T-cell (primary cell): ENCODE measurements at regions not wholly inside any gene's neighbourhood (a gene's known extent, or its start where the extent isn't known, plus 50 kb on each side); places are given as distances from the start of the nearest gene placed in this dataset.

ENCODE experiments used
- ATAC-seq, 4 experiments: fragments of 200-7000 bp in 3 of 4; fragments of 150-1000 bp in 1 of 4; cut with Tn5 transposase; replicated peaks in 1 of 4; 1 replicate in 3 of 4; 2 replicates in 1 of 4; pipeline ENCODE4 v1.10.0; 2021; ENCODE audit warnings: moderate library complexity in 3 of 4, mild to moderate bottlenecking in 2 of 4, moderate number of reproducible peaks in 1 of 4
- CTCF ChIA-PET, 2 donors: fragments of 300-600 bp; sonication (Branson Sonifier 250); formaldehyde crosslinking; loops; one replicate each; lab custom pipeline; 2022; ENCODE audit warnings: antibody characterized with exemption in 2 of 2; lab: Charles Lee
- POLR2A ChIA-PET, 2 donors: fragments of 300-600 bp; sonication (Branson Sonifier 250); formaldehyde crosslinking; loops; one replicate each; lab custom pipeline; 2022; ENCODE audit warnings: antibody characterized with exemption in 2 of 2; lab: Charles Lee
- DNase-seq, 35 experiments: peaks; one replicate each; pipeline versions ENCODE4 v3.0.0 to v3.0.0-alpha.2; 2013 to 2023
- H3K27ac ChIP-seq: one replicate; pipeline ENCODE4 v1.5.1; 2013; ENCODE audit warnings: low read length
- H3K27me3 ChIP-seq, 2 experiments: replicated peaks in 1 of 2; 1 replicate in 1 of 2; 2 replicates in 1 of 2; pipeline versions ENCODE4 v1.6.1 to v1.7.0; 2013; ENCODE audit warnings: low read length in 1 of 2, mixed read lengths in 1 of 2; ENCODE audit not compliant: control insufficient read depth in 2 of 2, insufficient read depth in 2 of 2; ENCODE audit errors: extremely low read depth in 1 of 2
- H3K36me3 ChIP-seq, 2 donors: 1 replicate in 1 of 2; 2 replicates in 1 of 2; pipeline versions ENCODE4 v1.6.1 to v1.7.0; 2013; ENCODE audit warnings: low read length in 1 of 2; ENCODE audit not compliant: control insufficient read depth in 2 of 2, insufficient read depth in 1 of 2; ENCODE audit errors: extremely low read depth in 1 of 2
- H3K4me1 ChIP-seq, 2 experiments: 1 replicate in 1 of 2; 2 replicates in 1 of 2; pipeline versions ENCODE4 v1.6.1 to v1.7.0; 2013; ENCODE audit warnings: low read length in 2 of 2, mixed read lengths in 1 of 2; ENCODE audit not compliant: insufficient read depth in 2 of 2, control insufficient read depth in 1 of 2; ENCODE audit errors: extremely low read depth in 1 of 2
- H3K4me3 ChIP-seq, 2 donors: 1 replicate in 1 of 2; 2 replicates in 1 of 2; pipeline versions ENCODE4 v1.5.1 to v1.7.0; 2013; ENCODE audit warnings: mild to moderate bottlenecking in 2 of 2, low read length in 1 of 2, moderate library complexity in 1 of 2; ENCODE audit not compliant: control insufficient read depth in 1 of 2; ENCODE audit errors: extremely low read depth in 1 of 2
- H3K9me3 ChIP-seq: 2 replicates; pipeline ENCODE4 v1.7.0; 2013
- H3K27ac Mint-ChIP-seq, 2 donors: one replicate each; pipeline ENCODE4 v1.8.0; 2020 to 2021; ENCODE audit warnings: mild to moderate bottlenecking in 2 of 2, mixed read lengths in 2 of 2
- H3K27me3 Mint-ChIP-seq, 2 donors: one replicate each; pipeline ENCODE4 v1.8.0; 2021 to 2022; ENCODE audit warnings: mixed read lengths in 2 of 2
- H3K36me3 Mint-ChIP-seq: one replicate; pipeline ENCODE4 v1.8.0; 2021; ENCODE audit warnings: mixed read lengths
- H3K4me1 Mint-ChIP-seq, 3 donors: one replicate each; pipeline ENCODE4 v1.8.0; 2020 to 2022; ENCODE audit warnings: mixed read lengths in 3 of 3, mild to moderate bottlenecking in 1 of 3
- H3K4me3 Mint-ChIP-seq, 3 donors: one replicate each; pipeline ENCODE4 v1.8.0; 2020 to 2022; ENCODE audit warnings: mild to moderate bottlenecking in 3 of 3, mixed read lengths in 3 of 3, moderate library complexity in 3 of 3
- H3K9me3 Mint-ChIP-seq, 3 donors: one replicate each; pipeline ENCODE4 v1.8.0; 2020 to 2022; ENCODE audit warnings: mixed read lengths in 3 of 3
- WGBS: methylation state at CpG from one replicate; pipeline ENCODE4 v1.1.5; 2013; ENCODE audit warnings: missing lambda C conversion rate; ENCODE audit not compliant: insufficient coverage; 5-methylcytosine and 5-hydroxymethylcytosine counted together

GRCh38 chr16:9357829-9358228 lies 266.4 kb downstream of the HAPSTR1 start:
- Histone ChIP-seq H3K36me3 (no peaks in the 10 kb centered on the region), H3K9me3 (no peaks in the 10 kb centered on the region), H3K4me3 (no peak overlapping the region), H3K27ac (no peak overlapping the region), H3K4me1 (no peaks in the 10 kb centered on the region), H3K27me3 (peaks cover 0 to 7% of the 10 kb centered on the region in 2 experiments)
- POLR2A ChIA-PET: no interaction called here
- no peaks in the 10 kb centered on the region for H3K27me3 Mint-ChIP-seq
- no peak for ATAC-seq
- H3K4me1 Mint-ChIP-seq: no peaks in the 10 kb centered on the region
- CTCF ChIA-PET: no interaction called here
- WGBS: no CpG with 5 or more reads among the region's 2 CpGs
- no peaks in the 10 kb centered on the region for H3K36me3 Mint-ChIP-seq
- no peak overlapping the region for H3K4me3 Mint-ChIP-seq
- no peak for DNase-seq
- peaks cover 12 to 23% (median 16%) of the 10 kb centered on the region in 3 donors for H3K9me3 Mint-ChIP-seq
- H3K27ac Mint-ChIP-seq: no peak overlapping the region

- ATAC-seq: no peak
- CTCF ChIA-PET: no interaction called here
These were observed 268.6 kb downstream of the HAPSTR1 start for GRCh38 chr16:9360075-9360474.

GRCh38 chr16:9362050-9362449 lies 270.6 kb downstream of the HAPSTR1 start:
- ATAC-seq (no peak), DNase-seq (no peak)
- no peaks in the 10 kb centered on the region for H3K9me3 ChIP-seq
- no peak overlapping the region for H3K4me3 ChIP-seq
- WGBS: 77% methylated on average over 8 of the region's 8 CpGs
- H3K36me3 Mint-ChIP-seq: no peaks in the 10 kb centered on the region
- H3K36me3 ChIP-seq: no peaks in the 10 kb centered on the region
- no peaks in the 10 kb centered on the region for H3K27me3 Mint-ChIP-seq
- ChIA-PET CTCF (no interaction called here), POLR2A (no interaction called here)
- no peaks in the 10 kb centered on the region for H3K4me1 Mint-ChIP-seq
- H3K4me3 Mint-ChIP-seq: no peak overlapping the region
- H3K27ac Mint-ChIP-seq: no peak overlapping the region
- H3K27ac ChIP-seq: no peak overlapping the region
- H3K4me1 ChIP-seq: no peaks in the 10 kb centered on the region
- H3K9me3 Mint-ChIP-seq: peaks cover 4 to 8% (median 5%) of the 10 kb centered on the region in 3 donors
- H3K27me3 ChIP-seq: peaks cover 0 to 7% of the 10 kb centered on the region in 2 experiments

More at GRCh38 chr16:9360075-9360474, 268.6 kb downstream of the HAPSTR1 start:
- H3K4me1 Mint-ChIP-seq: no peaks in the 10 kb centered on the region
- no peaks in the 10 kb centered on the region for H3K27me3 Mint-ChIP-seq
- Histone ChIP-seq H3K36me3 (no peaks in the 10 kb centered on the region), H3K9me3 (no peaks in the 10 kb centered on the region), H3K4me3 (no peak overlapping the region), H3K4me1 (no peaks in the 10 kb centered on the region), H3K27me3 (peaks cover 0 to 7% of the 10 kb centered on the region in 2 experiments), H3K27ac (no peak overlapping the region)
- WGBS: 89% methylated on average over 7 of the region's 7 CpGs
- H3K27ac Mint-ChIP-seq: no peak overlapping the region
- no peaks in the 10 kb centered on the region for H3K36me3 Mint-ChIP-seq
- H3K9me3 Mint-ChIP-seq: peaks cover 12 to 23% (median 16%) of the 10 kb centered on the region in 3 donors
- POLR2A ChIA-PET: no interaction called here
- no peak for DNase-seq
- H3K4me3 Mint-ChIP-seq: no peak overlapping the region

GRCh38 chr16:9362604-9363003 lies 271.2 kb downstream of the HAPSTR1 start:
- Histone ChIP-seq H3K9me3 (no peaks in the 10 kb centered on the region), H3K27ac (no peak overlapping the region), H3K4me1 (no peaks in the 10 kb centered on the region), H3K27me3 (peaks cover 0 to 7% of the 10 kb centered on the region in 2 experiments), H3K36me3 (no peaks in the 10 kb centered on the region), H3K4me3 (no peak overlapping the region)
- H3K36me3 Mint-ChIP-seq: no peaks in the 10 kb centered on the region
- no peak overlapping the region for H3K27ac Mint-ChIP-seq
- ChIA-PET POLR2A (no interaction called here), CTCF (no interaction called here)
- DNase-seq: no peak
- ATAC-seq: no peak
- WGBS: no CpG with 5 or more reads among the region's 3 CpGs
- H3K4me3 Mint-ChIP-seq: no peak overlapping the region
- no peaks in the 10 kb centered on the region for H3K4me1 Mint-ChIP-seq
- no peaks in the 10 kb centered on the region for H3K27me3 Mint-ChIP-seq
- peaks cover 0 to 3% (median 0%) of the 10 kb centered on the region in 3 donors for H3K9me3 Mint-ChIP-seq

GRCh38 chr16:9363520-9363919 lies 272.1 kb downstream of the HAPSTR1 start:
- peaks cover 0 to 7% of the 10 kb centered on the region in 2 experiments for H3K27me3 ChIP-seq
- H3K27me3 Mint-ChIP-seq: no peaks in the 10 kb centered on the region
- no peak overlapping the region for H3K4me3 ChIP-seq
- H3K9me3 ChIP-seq: no peaks in the 10 kb centered on the region
- ATAC-seq (no peak), DNase-seq (no peak)
- H3K27ac Mint-ChIP-seq: no peak overlapping the region
- 92% methylated on average over 5 of the region's 10 CpGs for WGBS
- no peak overlapping the region for H3K4me3 Mint-ChIP-seq
- no peaks in the 10 kb centered on the region for H3K36me3 ChIP-seq
- no peak overlapping the region for H3K27ac ChIP-seq
- no peaks in the 10 kb centered on the region for H3K4me1 ChIP-seq
- CTCF ChIA-PET: no interaction called here
- no peaks in the 10 kb centered on the region for H3K36me3 Mint-ChIP-seq
- peaks cover 0 to 3% (median 0%) of the 10 kb centered on the region in 3 donors for H3K9me3 Mint-ChIP-seq
- POLR2A ChIA-PET: no interaction called here
- no peaks in the 10 kb centered on the region for H3K4me1 Mint-ChIP-seq

GRCh38 chr16:9364721-9365369 lies 273.4 kb downstream of the HAPSTR1 start:
- Mint-ChIP-seq H3K4me3 (no peak overlapping the region), H3K27me3 (no peaks in the 10 kb centered on the region), H3K9me3 (peaks cover 0 to 3% (median 0%) of the 10 kb centered on the region in 3 donors), H3K27ac (no peak overlapping the region), H3K36me3 (no peaks in the 10 kb centered on the region), H3K4me1 (no peaks in the 10 kb centered on the region)
- H3K4me1 ChIP-seq: no peaks in the 10 kb centered on the region
- H3K4me3 ChIP-seq: no peak overlapping the region
- 100% methylated on average over 1 of the region's 2 CpGs for WGBS
- ChIA-PET CTCF (interaction anchor here in 1 of 2 donors (0.6 kb wide), 1 partner anchor 562 kb away, joined by 3 read pairs; no protein-coding TSS in a partner anchor), POLR2A (interaction anchor here in 1 of 2 donors (0.6 kb wide), 1 partner anchor 120 kb away, joined by 5 read pairs; no protein-coding TSS in a partner anchor)
- no peaks in the 10 kb centered on the region for H3K36me3 ChIP-seq
- H3K27ac ChIP-seq: no peak overlapping the region
- ATAC-seq (no peak), DNase-seq (no peak)
- H3K27me3 ChIP-seq: peaks cover 0 to 7% of the 10 kb centered on the region in 2 experiments
- no peaks in the 10 kb centered on the region for H3K9me3 ChIP-seq
